GM23338 (cell line): ENCODE measurements at regions not wholly inside any gene's neighbourhood (a gene's known extent, or its start where the extent isn't known, plus 50 kb on each side); places are given as distances from the start of the nearest gene placed in this dataset.

Source experiments
- ATAC-seq: fragments of 200-7000 bp; cut with Tn5 transposase; 3 replicates; pipeline ENCODE4 v1.9.1; 2020
- DNase-seq: peaks from one replicate; pipeline ENCODE4 v3.0.0-alpha.2; 2015; ENCODE audit warnings: low spot score
- H2AFZ ChIP-seq: fragments of 200-600 bp; sonication (generic); 2 replicates; pipeline ENCODE4 v1.8.0; 2016; ENCODE audit warnings: antibody characterized with exemption, mild to moderate bottlenecking, moderate library complexity
- H3F3A ChIP-seq: fragments of 200-600 bp; sonication (generic); replicated peaks from 2 replicates; pipeline ENCODE4 v1.8.0; 2017; ENCODE audit warnings: antibody characterized with exemption, mixed run types, low read depth
- H3K27ac ChIP-seq: fragments of 200-600 bp; sonication (generic); 2 replicates; pipeline ENCODE4 v1.6.1; 2016; ENCODE audit warnings: low read depth
- H3K27me3 ChIP-seq: fragments of 200-600 bp; sonication (generic); 2 replicates; pipeline ENCODE4 v1.8.0; 2016; ENCODE audit warnings: mild to moderate bottlenecking, mixed run types, moderate library complexity; ENCODE audit not compliant: insufficient read depth
- H3K36me3 ChIP-seq: fragments of 200-600 bp; sonication (generic); 2 replicates; pipeline ENCODE4 v1.8.0; 2016; ENCODE audit warnings: mild to moderate bottlenecking; ENCODE audit not compliant: insufficient read depth
- H3K4me1 ChIP-seq: fragments of 200-600 bp; sonication (generic); 2 replicates; pipeline ENCODE4 v1.8.0; 2016; ENCODE audit warnings: mild to moderate bottlenecking, moderate library complexity; ENCODE audit not compliant: insufficient read depth
- H3K4me2 ChIP-seq: fragments of 200-600 bp; sonication (generic); 2 replicates; pipeline ENCODE4 v1.7.1; 2017; ENCODE audit warnings: mixed run types
- H3K4me3 ChIP-seq: fragments of 200-600 bp; sonication (generic); 2 replicates; pipeline ENCODE4 v1.6.1; 2016; ENCODE audit warnings: mixed run types
- H3K79me2 ChIP-seq: fragments of 200-600 bp; sonication (generic); replicated peaks from 2 replicates; pipeline ENCODE4 v1.8.0; 2017; ENCODE audit warnings: mild to moderate bottlenecking; ENCODE audit not compliant: insufficient read depth
- H3K9me2 ChIP-seq: fragments of 200-600 bp; sonication (generic); 2 replicates; pipeline ENCODE4 v1.8.0; 2017; ENCODE audit not compliant: insufficient read depth
- H4K20me1 ChIP-seq: fragments of 200-600 bp; sonication (generic); replicated peaks from 2 replicates; pipeline ENCODE4 v1.8.0; 2017; ENCODE audit warnings: mild to moderate bottlenecking; ENCODE audit not compliant: insufficient read depth
- H3K27ac Mint-ChIP-seq: 2 replicates; pipeline ENCODE4 v1.8.0; 2020; ENCODE audit warnings: inconsistent platforms, mild to moderate bottlenecking, moderate library complexity, mixed read lengths
- H3K27me3 Mint-ChIP-seq: 3 replicates; pipeline ENCODE4 v1.8.0; 2022; ENCODE audit warnings: low read depth, mild to moderate bottlenecking, moderate library complexity, mixed read lengths, inconsistent platforms; ENCODE audit not compliant: insufficient read depth, poor library complexity
- H3K36me3 Mint-ChIP-seq: 3 replicates; pipeline ENCODE4 v1.8.0; 2021; ENCODE audit warnings: low read depth, mild to moderate bottlenecking, inconsistent platforms, moderate library complexity, mixed read lengths
- H3K4me1 Mint-ChIP-seq: 3 replicates; pipeline ENCODE4 v1.8.0; 2020; ENCODE audit warnings: mild to moderate bottlenecking, inconsistent platforms, mixed read lengths
- H3K4me3 Mint-ChIP-seq: 3 replicates; pipeline ENCODE4 v1.8.0; 2021; ENCODE audit warnings: moderate library complexity, mild to moderate bottlenecking, inconsistent platforms, mixed read lengths
- H3K9me3 Mint-ChIP-seq: 3 replicates; pipeline ENCODE4 v1.8.0; 2020; ENCODE audit warnings: moderate library complexity, mild to moderate bottlenecking, inconsistent platforms, mixed read lengths
- ETS1 ChIP-seq: IDR thresholded peaks from 2 replicates; pipeline ENCODE4 v1.6.1; 2016; ENCODE audit warnings: antibody characterized with exemption
- JUNB ChIP-seq: IDR thresholded peaks from one replicate; pipeline ENCODE4 v1.6.1; 2016; ENCODE audit warnings: antibody characterized with exemption; ENCODE audit not compliant: unreplicated experiment
- STAT1 ChIP-seq: IDR thresholded peaks from one replicate; pipeline ENCODE4 v1.6.1; 2016; ENCODE audit warnings: antibody characterized with exemption; ENCODE audit not compliant: unreplicated experiment
- ZNF114 ChIP-seq: fragments of 250-450 bp; sonication (Bioruptor Pico); IDR thresholded peaks from 2 replicates; pipeline ENCODE4 v1.5.0; 2020; ENCODE audit warnings: mild to moderate bottlenecking, moderate library complexity
- ZNF331 ChIP-seq: fragments of 250-450 bp; sonication (Bioruptor Pico); IDR thresholded peaks from 2 replicates; pipeline ENCODE4 v1.5.0; 2020; ENCODE audit warnings: low read depth, mild to moderate bottlenecking, moderate library complexity
- ZNF462 ChIP-seq: fragments of 250-450 bp; sonication (Bioruptor Pico); IDR thresholded peaks from 2 replicates; pipeline ENCODE4 v1.5.0; 2020; ENCODE audit warnings: mild to moderate bottlenecking, moderate library complexity

- TF ChIP-seq ZNF462 (CRISPR knock-in tag) = no peak
- TF ChIP-seq ETS1 = no peak
- TF ChIP-seq JUNB = no peak
- no peak for TF ChIP-seq ZNF331 (CRISPR knock-in tag)
Measured at GRCh38 chr1:213389061-213389581, 338.1 kb downstream of the RPS6KC1 start (continued).

- ATAC-seq (no peak), DNase-seq (no peak)
- peaks cover 4% of the 10 kb centered on the region for H3K27me3 Mint-ChIP-seq
- Histone ChIP-seq H2AFZ (no peak overlapping the region), H3K27me3 (no peaks in the 10 kb centered on the region), H3K4me2 (no peak overlapping the region), H3K4me3 (no peak overlapping the region), H4K20me1 (no peaks in the 10 kb centered on the region), H3K36me3 (no peaks in the 10 kb centered on the region), H3K4me1 (no peaks in the 10 kb centered on the region), H3K79me2 (no peaks in the 10 kb centered on the region), H3F3A (no peaks in the 10 kb centered on the region), H3K27ac (no peak overlapping the region), H3K9me2 (0 out of 2 replicates have a peak, but pooled peaks cover 11% of the 10 kb centered on the region)
- no peak overlapping the region for H3K4me3 Mint-ChIP-seq
- peaks cover 8% of the 10 kb centered on the region for H3K4me1 Mint-ChIP-seq
- H3K9me3 Mint-ChIP-seq = no peaks in the 10 kb centered on the region
- no peak overlapping the region for H3K27ac Mint-ChIP-seq
- TF ChIP-seq ETS1 = no peak
- TF ChIP-seq STAT1 = no peak
- TF ChIP-seq ZNF114 (CRISPR knock-in tag) = no peak
- no peak for TF ChIP-seq ZNF331 (CRISPR knock-in tag)
- TF ChIP-seq JUNB = no peak
- no peaks in the 10 kb centered on the region for H3K36me3 Mint-ChIP-seq
Measured at GRCh38 chr1:213391445-213391844, 340.4 kb downstream of the RPS6KC1 start.
